ENCODE measurements at regions not wholly inside any gene's neighbourhood (a gene's known extent, or its start where the extent isn't known, plus 50 kb on each side); places are given as distances from the start of the nearest gene placed in this dataset.
"Not testable (repeated sequence)": the region's sequence is repeated elsewhere in the genome, so short reads cannot be mapped to it uniquely, and the experiment has no call there.

GRCh38 chr2:52475590-52475989 lies 1292.0 kb upstream of the CHAC2 start:
- Mint-ChIP-seq H3K4me3 (no peak overlapping the region), H3K36me3 (no peaks in the 10 kb centered on the region), H3K4me1 (ENCODE audit: low read depth in 2 of 2) (no peaks in the 10 kb centered on the region), H3K27me3 (no peaks in the 10 kb centered on the region), H3K27ac (no peak overlapping the region), H3K9me3 (peaks cover 10% of the 10 kb centered on the region)
- no peak for ATAC-seq
- DNase-seq (ENCODE audit: low spot score) = no peak

- H3K27me3 Mint-ChIP-seq = no peaks in the 10 kb centered on the region
- peaks cover 6% of the 10 kb centered on the region for H3K36me3 Mint-ChIP-seq
- DNase-seq (ENCODE audit: low spot score) (no peak), ATAC-seq (no peak)
- H3K9me3 Mint-ChIP-seq = peaks cover 3% of the 10 kb centered on the region
- H3K4me1 Mint-ChIP-seq (ENCODE audit: low read depth in 2 of 2) = no peaks in the 10 kb centered on the region
- H3K4me3 Mint-ChIP-seq = no peak overlapping the region
- no peak overlapping the region for H3K27ac Mint-ChIP-seq
These were observed 1293.5 kb upstream of the CHAC2 start for GRCh38 chr2:52474091-52474490.

GRCh38 chr2:52473526-52473925 lies 1294.1 kb upstream of the CHAC2 start:
- Mint-ChIP-seq H3K4me1 (ENCODE audit: low read depth in 2 of 2) (no peaks in the 10 kb centered on the region), H3K4me3 (no peak overlapping the region), H3K27me3 (no peaks in the 10 kb centered on the region), H3K36me3 (peaks cover 6% of the 10 kb centered on the region), H3K27ac (no peak overlapping the region), H3K9me3 (peaks cover 3% of the 10 kb centered on the region)
- DNase-seq (ENCODE audit: low spot score) (no peak), ATAC-seq (no peak)

GRCh38 chr2:52470457-52470856 lies 1297.1 kb upstream of the CHAC2 start:
- not testable (repeated sequence) for H3K9me3 Mint-ChIP-seq, ATAC-seq

GRCh38 chr2:52467189-52467588 lies 1300.4 kb upstream of the CHAC2 start:
- Mint-ChIP-seq H3K4me3 (no peak overlapping the region), H3K36me3 (peaks cover 6% of the 10 kb centered on the region), H3K4me1 (ENCODE audit: low read depth in 2 of 2) (no peaks in the 10 kb centered on the region), H3K27ac (no peak overlapping the region), H3K9me3 (peaks cover 10% of the 10 kb centered on the region), H3K27me3 (no peaks in the 10 kb centered on the region)
- ATAC-seq (no peak), DNase-seq (ENCODE audit: low spot score) (no peak)

More at GRCh38 chr2:52470457-52470856, 1297.1 kb upstream of the CHAC2 start:
- not testable (repeated sequence) for H3K27me3 Mint-ChIP-seq; H3K4me3 Mint-ChIP-seq; DNase-seq (ENCODE audit: low spot score); H3K27ac Mint-ChIP-seq; H3K4me1 Mint-ChIP-seq (ENCODE audit: low read depth in 2 of 2); H3K36me3 Mint-ChIP-seq

GRCh38 chr2:52465287-52465686 lies 1302.3 kb upstream of the CHAC2 start:
- DNase-seq (ENCODE audit: low spot score) = no peak
- H3K9me3 Mint-ChIP-seq = peaks cover 10% of the 10 kb centered on the region
- no peaks in the 10 kb centered on the region for H3K4me1 Mint-ChIP-seq (ENCODE audit: low read depth in 2 of 2)
- H3K4me3 Mint-ChIP-seq = no peak overlapping the region
- H3K27ac Mint-ChIP-seq = no peak overlapping the region
- H3K36me3 Mint-ChIP-seq = peaks cover 6% of the 10 kb centered on the region
- H3K27me3 Mint-ChIP-seq = no peaks in the 10 kb centered on the region
- no peak for ATAC-seq

- H3K9me3 Mint-ChIP-seq = peaks cover 12% of the 10 kb centered on the region
These were observed 1304.1 kb upstream of the CHAC2 start for GRCh38 chr2:52463457-52463856.

GRCh38 chr2:52456561-52457377 lies 1310.8 kb upstream of the CHAC2 start:
- DNase-seq (ENCODE audit: low spot score) = no peak
- H3K4me1 Mint-ChIP-seq (ENCODE audit: low read depth in 2 of 2) = no peaks in the 10 kb centered on the region
- no peaks in the 10 kb centered on the region for H3K27me3 Mint-ChIP-seq
- no peak overlapping the region for H3K27ac Mint-ChIP-seq
- H3K36me3 Mint-ChIP-seq = no peaks in the 10 kb centered on the region
- no peak for ATAC-seq
- H3K4me3 Mint-ChIP-seq = no peak overlapping the region
- H3K9me3 Mint-ChIP-seq = peaks cover 16% of the 10 kb centered on the region

More at GRCh38 chr2:52463457-52463856, 1304.1 kb upstream of the CHAC2 start:
- no peak for ATAC-seq
- Mint-ChIP-seq H3K27ac (no peak overlapping the region), H3K4me3 (no peak overlapping the region), H3K4me1 (ENCODE audit: low read depth in 2 of 2) (no peaks in the 10 kb centered on the region), H3K36me3 (no peaks in the 10 kb centered on the region), H3K27me3 (no peaks in the 10 kb centered on the region)
- no peak for DNase-seq (ENCODE audit: low spot score)

- Mint-ChIP-seq H3K4me3 (no peak overlapping the region), H3K9me3 (peaks cover 16% of the 10 kb centered on the region), H3K27ac (no peak overlapping the region), H3K27me3 (no peaks in the 10 kb centered on the region), H3K36me3 (no peaks in the 10 kb centered on the region), H3K4me1 (ENCODE audit: low read depth in 2 of 2) (no peaks in the 10 kb centered on the region)
- no peak for DNase-seq (ENCODE audit: low spot score)
- ATAC-seq = no peak
These were observed 1312.6 kb upstream of the CHAC2 start for GRCh38 chr2:52454962-52455361.

GRCh38 chr2:52452201-52452600 lies 1315.4 kb upstream of the CHAC2 start:
- DNase-seq (ENCODE audit: low spot score) (no peak), ATAC-seq (no peak)
- Mint-ChIP-seq H3K4me1 (ENCODE audit: low read depth in 2 of 2) (no peaks in the 10 kb centered on the region), H3K27me3 (no peaks in the 10 kb centered on the region), H3K36me3 (no peaks in the 10 kb centered on the region), H3K4me3 (no peak overlapping the region), H3K27ac (no peak overlapping the region), H3K9me3 (peaks cover 16% of the 10 kb centered on the region)

GRCh38 chr2:52445686-52446085 lies 1321.9 kb upstream of the CHAC2 start:
- no peaks in the 10 kb centered on the region for H3K4me1 Mint-ChIP-seq (ENCODE audit: low read depth in 2 of 2)
- no peaks in the 10 kb centered on the region for H3K36me3 Mint-ChIP-seq
- no peak for ATAC-seq
- no peak for DNase-seq (ENCODE audit: low spot score)
- H3K4me3 Mint-ChIP-seq = no peak overlapping the region
- peaks cover 8% of the 10 kb centered on the region for H3K9me3 Mint-ChIP-seq
- H3K27me3 Mint-ChIP-seq = no peaks in the 10 kb centered on the region
- no peak overlapping the region for H3K27ac Mint-ChIP-seq

GRCh38 chr2:52431352-52431760 lies 1336.2 kb upstream of the CHAC2 start:
- no peaks in the 10 kb centered on the region for H3K27me3 Mint-ChIP-seq
- peaks cover 6% of the 10 kb centered on the region for H3K9me3 Mint-ChIP-seq
- ATAC-seq (no peak), DNase-seq (ENCODE audit: low spot score) (no peak)
- H3K4me3 Mint-ChIP-seq = no peak overlapping the region
- H3K4me1 Mint-ChIP-seq (ENCODE audit: low read depth in 2 of 2) = no peaks in the 10 kb centered on the region
- H3K36me3 Mint-ChIP-seq = no peaks in the 10 kb centered on the region
- H3K27ac Mint-ChIP-seq = no peak overlapping the region

GRCh38 chr2:52429740-52430139 lies 1337.9 kb upstream of the CHAC2 start:
- no peaks in the 10 kb centered on the region for H3K36me3 Mint-ChIP-seq
- H3K27me3 Mint-ChIP-seq = no peaks in the 10 kb centered on the region
- no peak for ATAC-seq
- no peak overlapping the region for H3K4me3 Mint-ChIP-seq
- H3K4me1 Mint-ChIP-seq (ENCODE audit: low read depth in 2 of 2) = no peaks in the 10 kb centered on the region
- DNase-seq (ENCODE audit: low spot score) = no peak
- H3K9me3 Mint-ChIP-seq = peaks cover 9% of the 10 kb centered on the region
- H3K27ac Mint-ChIP-seq = no peak overlapping the region

GRCh38 chr2:52429171-52429570 lies 1338.4 kb upstream of the CHAC2 start:
- Mint-ChIP-seq H3K27ac (no peak overlapping the region), H3K36me3 (no peaks in the 10 kb centered on the region), H3K27me3 (no peaks in the 10 kb centered on the region), H3K4me3 (no peak overlapping the region), H3K4me1 (ENCODE audit: low read depth in 2 of 2) (no peaks in the 10 kb centered on the region), H3K9me3 (peaks cover 9% of the 10 kb centered on the region)
- ATAC-seq (no peak), DNase-seq (ENCODE audit: low spot score) (no peak)

- ATAC-seq (no peak), DNase-seq (ENCODE audit: low spot score) (no peak)
- no peak overlapping the region for H3K27ac Mint-ChIP-seq
- H3K9me3 Mint-ChIP-seq = peaks cover 9% of the 10 kb centered on the region
- H3K4me1 Mint-ChIP-seq (ENCODE audit: low read depth in 2 of 2) = no peaks in the 10 kb centered on the region
- H3K4me3 Mint-ChIP-seq = no peak overlapping the region
- no peaks in the 10 kb centered on the region for H3K36me3 Mint-ChIP-seq
- no peaks in the 10 kb centered on the region for H3K27me3 Mint-ChIP-seq
These were observed 1339.4 kb upstream of the CHAC2 start for GRCh38 chr2:52428224-52428623.

All from natural killer cell treated with Interleukin-12 subunit alpha and Interleukin-12 subunit beta and Interleukin-15 and Interleukin-18, amount 100 ng/mL, for 72 hours (primary cell).